Central memory CD8-positive, alpha-beta T cell (primary cell): ENCODE measurements at regions not wholly inside any gene's neighbourhood (a gene's known extent, or its start where the extent isn't known, plus 50 kb on each side); places are given as distances from the start of the nearest gene placed in this dataset.
A peak's percentile ranks its signal among the peaks of the same experiment; 100 is the strongest.
"Not testable (repeated sequence)": the region's sequence is repeated elsewhere in the genome, so short reads cannot be mapped to it uniquely, and the experiment has no call there.

ENCODE experiments used
- ATAC-seq: fragments of 150-1000 bp; cut with Tn5 transposase; replicated peaks from 2 replicates; pipeline ENCODE4 v1.10.0; 2022; ENCODE audit warnings: mild to moderate bottlenecking, moderate FRiP score, moderate number of reproducible peaks; ENCODE audit not compliant: poor library complexity, severe bottlenecking; ENCODE audit errors: extremely low read depth
- DNase-seq, 2 donors: peaks; one replicate each; pipeline ENCODE4 v3.0.0; 2021; ENCODE audit warnings: low spot score in 2 of 2
- H3K27ac Mint-ChIP-seq: one replicate; pipeline ENCODE4 v1.8.0; 2022; ENCODE audit warnings: low read depth, mild to moderate bottlenecking, moderate library complexity, mixed read lengths
- H3K27me3 Mint-ChIP-seq: one replicate; pipeline ENCODE4 v1.8.0; 2022; ENCODE audit warnings: mixed read lengths
- H3K36me3 Mint-ChIP-seq: one replicate; pipeline ENCODE4 v1.8.0; 2022; ENCODE audit warnings: mild to moderate bottlenecking, moderate library complexity, mixed read lengths; ENCODE audit not compliant: insufficient read depth
- H3K4me1 Mint-ChIP-seq: one replicate; pipeline ENCODE4 v1.8.0; 2022; ENCODE audit warnings: mixed read lengths
- H3K4me3 Mint-ChIP-seq: one replicate; pipeline ENCODE4 v1.8.0; 2022; ENCODE audit warnings: mild to moderate bottlenecking, moderate library complexity, mixed read lengths
- H3K9me3 Mint-ChIP-seq: one replicate; pipeline ENCODE4 v1.8.0; 2022; ENCODE audit warnings: mixed read lengths

DNA sequence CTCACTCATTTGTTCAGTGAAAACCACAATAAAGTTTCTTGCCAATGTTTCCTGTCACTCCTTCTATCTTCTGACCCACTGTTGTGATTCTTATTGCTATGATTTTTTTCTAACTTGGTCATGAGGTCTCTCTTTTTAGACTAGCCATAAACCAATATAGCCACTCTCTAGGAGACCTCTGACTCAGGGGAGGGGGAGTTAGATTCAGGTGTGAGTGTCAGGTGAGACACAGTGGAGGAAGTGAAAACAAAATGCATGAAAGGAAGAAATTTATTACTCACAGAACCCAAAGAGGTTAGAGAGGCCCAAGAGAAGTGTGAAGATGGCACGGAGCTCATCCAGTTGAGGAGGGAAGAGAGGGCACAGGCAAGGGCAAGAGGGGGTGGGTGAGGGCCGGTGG is 94.4 kb upstream of the PRSS3 start:
- DNase-seq, H3K4me3 Mint-ChIP-seq, ATAC-seq, H3K9me3 Mint-ChIP-seq, H3K36me3 Mint-ChIP-seq, H3K4me1 Mint-ChIP-seq, H3K27ac Mint-ChIP-seq: not testable (repeated sequence)
- peaks cover 70% of the 10 kb centered on the region for H3K27me3 Mint-ChIP-seq

DNA sequence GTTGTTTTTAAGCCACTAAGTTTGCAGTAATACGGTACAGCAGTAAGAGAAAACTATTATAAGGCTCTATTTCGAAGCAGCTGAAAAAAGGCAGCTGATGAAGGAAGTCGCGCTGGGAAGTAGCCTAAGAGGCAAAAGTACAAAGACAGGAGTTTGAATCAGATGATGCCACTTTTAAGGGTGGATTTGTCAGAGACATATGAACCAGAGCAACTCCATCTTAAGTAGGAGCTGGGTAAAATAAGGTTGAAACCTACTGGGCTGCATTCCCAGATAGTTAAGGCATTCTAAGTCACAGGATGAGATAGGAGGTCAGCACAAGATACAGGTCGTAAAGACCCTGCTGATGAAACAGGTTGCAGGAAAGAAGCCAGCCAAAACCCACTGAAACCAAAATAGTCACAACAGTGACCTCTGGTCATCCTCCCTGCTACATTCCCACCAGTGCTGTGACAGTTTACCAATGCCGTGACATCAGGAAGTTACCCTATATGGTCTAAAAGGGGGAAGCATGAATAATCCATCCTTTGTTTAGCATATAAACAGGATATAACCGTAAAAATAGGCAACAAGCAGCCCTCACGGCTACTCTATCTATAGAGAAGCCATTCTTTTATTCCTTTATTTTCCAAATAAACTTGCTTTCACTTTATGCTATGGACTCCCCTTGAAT is 91.8 kb upstream of the PRSS3 start:
- Mint-ChIP-seq H3K4me1 (no peaks in the 10 kb centered on the region), H3K36me3 (no peaks in the 10 kb centered on the region), H3K27me3 (peaks cover 62% of the 10 kb centered on the region), H3K27ac (no peak overlapping the region), H3K4me3 (no peak overlapping the region), H3K9me3 (no peaks in the 10 kb centered on the region)
- no peak for ATAC-seq
- no peak for DNase-seq

DNA sequence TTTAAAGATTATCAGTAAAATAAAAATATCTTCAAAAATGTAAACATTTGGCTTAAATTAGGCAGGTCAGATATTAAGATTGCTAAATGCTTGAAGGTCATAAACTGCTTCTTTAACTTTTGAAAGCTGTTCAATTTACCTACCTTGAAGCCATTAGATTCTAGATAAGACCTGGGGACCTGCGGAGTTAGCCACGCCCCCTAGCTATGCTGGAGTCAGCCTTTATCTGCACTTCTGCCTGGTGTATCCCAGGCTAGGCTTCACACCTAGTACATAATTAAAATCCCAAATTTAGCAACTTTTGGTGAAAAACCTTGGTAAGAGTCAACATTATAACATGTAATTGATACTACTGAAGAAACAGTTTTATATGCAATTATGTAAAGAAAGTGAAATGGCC is 89.9 kb upstream of the PRSS3 start:
- ATAC-seq, H3K4me1 Mint-ChIP-seq, H3K27ac Mint-ChIP-seq, H3K36me3 Mint-ChIP-seq, H3K9me3 Mint-ChIP-seq, DNase-seq, H3K4me3 Mint-ChIP-seq: not testable (repeated sequence)
- H3K27me3 Mint-ChIP-seq: peaks cover 63% of the 10 kb centered on the region

DNA sequence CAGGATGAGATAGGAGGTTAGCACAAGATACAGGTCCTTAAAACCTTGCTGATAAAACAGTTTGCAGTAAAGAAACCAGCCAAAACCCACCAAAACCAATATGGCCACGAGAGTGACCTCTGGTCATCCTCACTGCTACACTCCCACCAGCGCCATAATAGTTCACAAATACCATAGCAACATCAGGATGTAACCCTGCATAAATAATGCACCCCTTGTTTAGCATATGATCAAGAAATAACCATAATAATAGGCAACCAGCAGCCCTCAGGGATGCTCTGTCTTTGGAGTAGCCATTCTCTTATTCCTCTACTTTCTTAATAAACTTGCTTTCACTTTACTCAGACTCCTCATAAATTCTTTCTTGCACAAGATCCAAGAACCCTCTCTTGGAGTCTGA is 86.9 kb upstream of the PRSS3 start:
- Mint-ChIP-seq H3K4me3 (no peak overlapping the region), H3K27me3 (peaks cover 86% of the 10 kb centered on the region), H3K36me3 (no peaks in the 10 kb centered on the region)

DNA sequence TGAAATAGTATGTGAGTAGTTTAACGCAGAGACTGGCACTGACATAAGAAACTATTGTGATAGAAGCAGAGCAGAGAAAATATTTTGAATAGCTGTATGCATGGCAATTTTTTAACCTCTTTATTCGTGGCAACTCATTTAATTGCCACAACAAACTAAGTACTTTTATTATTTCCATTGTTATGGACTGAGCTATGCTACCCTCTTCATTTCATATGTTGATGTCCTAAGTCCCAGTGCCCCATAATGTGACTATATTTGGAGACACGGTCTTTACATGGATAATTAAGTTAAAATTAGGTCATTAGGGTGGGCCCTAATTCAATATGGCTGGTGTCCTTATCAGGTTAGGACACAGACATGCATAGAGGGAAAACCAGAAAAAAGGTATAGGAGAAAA is 86.1 kb upstream of the PRSS3 start:
- no peak for DNase-seq
- Mint-ChIP-seq H3K27me3 (peaks cover 77% of the 10 kb centered on the region), H3K9me3 (no peaks in the 10 kb centered on the region), H3K4me3 (no peak overlapping the region), H3K36me3 (no peaks in the 10 kb centered on the region), H3K27ac (no peak overlapping the region), H3K4me1 (no peaks in the 10 kb centered on the region)
- ATAC-seq: no peak

More for the DNA sequence above, 86.9 kb upstream of the PRSS3 start:
- no peak for DNase-seq
- Mint-ChIP-seq H3K4me1 (no peaks in the 10 kb centered on the region), H3K9me3 (no peaks in the 10 kb centered on the region), H3K27ac (no peak overlapping the region)
- ATAC-seq: no peak

DNA sequence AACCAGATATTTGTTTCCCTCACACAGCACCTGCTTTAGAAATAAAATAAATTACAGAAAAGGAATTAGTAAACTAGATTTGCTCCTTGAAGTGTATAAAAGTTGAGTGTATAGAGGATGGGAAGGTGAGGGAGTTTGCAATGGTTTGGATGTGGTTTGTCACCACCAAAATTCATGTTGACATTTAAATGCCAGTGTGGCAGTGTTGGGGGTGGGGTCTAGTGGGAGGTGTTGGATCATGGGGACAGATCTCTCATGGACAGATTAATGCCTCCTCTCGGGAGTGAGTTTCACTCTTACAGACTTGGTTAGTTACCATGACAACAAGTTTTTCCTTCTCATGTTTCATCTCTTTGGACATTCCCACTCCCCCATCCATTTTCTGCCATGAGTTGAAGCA is 83.9 kb upstream of the PRSS3 start:
- H3K4me3 Mint-ChIP-seq, H3K4me1 Mint-ChIP-seq, H3K9me3 Mint-ChIP-seq, DNase-seq, H3K27ac Mint-ChIP-seq, ATAC-seq, H3K36me3 Mint-ChIP-seq: not testable (repeated sequence)
- H3K27me3 Mint-ChIP-seq: peaks cover 57% of the 10 kb centered on the region

DNA sequence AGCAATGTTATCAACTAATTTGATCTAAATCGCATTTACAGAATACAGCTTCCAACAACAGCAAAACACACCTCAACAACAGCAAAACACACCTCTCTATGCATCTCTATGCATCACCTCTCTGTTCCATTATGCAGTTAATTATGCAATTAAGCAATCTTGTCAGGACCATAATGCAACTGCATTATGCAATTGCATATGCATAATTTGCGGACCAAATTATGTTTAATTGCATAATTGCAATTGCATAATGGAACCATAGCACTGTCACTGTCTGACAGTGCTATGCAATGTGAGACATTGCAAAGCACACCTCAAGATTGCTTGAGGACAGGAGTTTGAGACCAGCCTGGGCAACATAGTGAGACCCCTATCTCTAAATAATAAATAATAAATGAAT is 80.4 kb upstream of the PRSS3 start:
- Mint-ChIP-seq H3K9me3 (no peaks in the 10 kb centered on the region), H3K27me3 (peaks cover 38% of the 10 kb centered on the region), H3K27ac (no peak overlapping the region), H3K4me3 (no peak overlapping the region), H3K4me1 (no peaks in the 10 kb centered on the region), H3K36me3 (no peaks in the 10 kb centered on the region)
- no peak for DNase-seq
- no peak for ATAC-seq

DNA sequence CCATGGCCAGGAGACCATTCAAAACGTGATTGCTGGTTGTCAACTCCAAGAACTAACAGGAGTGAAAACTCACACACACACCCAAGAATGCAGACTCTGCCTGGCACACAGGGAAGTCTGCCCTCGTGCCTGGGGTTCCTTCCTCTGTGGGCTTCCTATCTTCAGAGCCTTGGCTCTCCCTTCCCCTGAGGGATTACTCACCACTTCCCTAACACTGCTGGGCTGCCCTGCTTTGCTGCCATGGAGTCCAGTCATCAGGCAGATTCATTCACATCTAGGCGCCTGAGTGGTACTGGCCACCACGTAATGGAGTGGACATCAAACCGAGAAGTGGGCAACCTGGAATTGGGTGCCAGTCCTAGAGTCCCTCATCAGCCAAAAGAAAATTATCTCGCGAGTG is 76.4 kb upstream of the PRSS3 start:
- Mint-ChIP-seq H3K4me1 (peaks cover 6% of the 10 kb centered on the region), H3K27ac (no peak overlapping the region), H3K36me3 (no peaks in the 10 kb centered on the region), H3K4me3 (no peak overlapping the region), H3K27me3 (peaks cover 17% of the 10 kb centered on the region), H3K9me3 (no peaks in the 10 kb centered on the region)
- ATAC-seq (no peak), DNase-seq (no peak)

DNA sequence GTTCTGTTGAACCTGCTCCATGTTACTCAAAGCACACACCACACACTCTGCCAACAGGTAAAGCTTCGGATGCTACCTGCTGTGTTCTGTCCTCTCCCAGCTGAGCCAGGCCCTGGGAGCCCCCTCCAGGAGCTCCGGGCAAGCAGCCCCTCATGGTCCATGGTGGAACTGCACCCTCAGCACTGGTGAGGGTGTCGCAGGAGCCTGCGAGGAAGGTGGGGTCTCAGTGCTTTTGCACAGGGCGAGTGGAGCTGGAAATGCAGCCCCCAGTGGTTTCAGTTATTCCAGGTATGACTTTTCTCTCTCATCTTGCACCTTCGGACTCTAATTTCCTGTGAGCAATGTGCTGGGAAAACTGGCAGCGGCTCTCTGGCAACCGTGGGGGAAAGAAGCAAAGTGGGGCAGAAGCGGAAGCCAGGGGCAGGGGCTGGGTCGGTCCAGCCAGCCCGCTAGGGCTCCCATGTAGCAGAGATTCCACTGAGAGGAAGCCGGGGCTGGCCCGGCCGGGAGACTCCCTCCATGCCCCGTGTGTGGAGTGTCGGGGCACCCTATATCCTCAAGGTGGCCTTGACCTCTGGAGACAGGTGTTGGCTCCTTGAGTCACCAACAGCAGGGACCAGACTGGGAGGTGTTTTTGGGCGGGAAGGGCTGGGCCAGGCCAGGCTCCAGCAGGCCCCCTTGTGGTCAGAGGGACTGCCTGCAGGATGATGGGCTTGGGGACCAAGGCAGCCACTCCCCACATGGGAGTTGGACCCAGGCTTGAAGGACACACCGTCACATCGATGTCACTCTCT is 75.6 kb upstream of the PRSS3 start:
- H3K27me3 Mint-ChIP-seq: peaks cover 25% of the 10 kb centered on the region
- no peak overlapping the region for H3K4me3 Mint-ChIP-seq

DNA sequence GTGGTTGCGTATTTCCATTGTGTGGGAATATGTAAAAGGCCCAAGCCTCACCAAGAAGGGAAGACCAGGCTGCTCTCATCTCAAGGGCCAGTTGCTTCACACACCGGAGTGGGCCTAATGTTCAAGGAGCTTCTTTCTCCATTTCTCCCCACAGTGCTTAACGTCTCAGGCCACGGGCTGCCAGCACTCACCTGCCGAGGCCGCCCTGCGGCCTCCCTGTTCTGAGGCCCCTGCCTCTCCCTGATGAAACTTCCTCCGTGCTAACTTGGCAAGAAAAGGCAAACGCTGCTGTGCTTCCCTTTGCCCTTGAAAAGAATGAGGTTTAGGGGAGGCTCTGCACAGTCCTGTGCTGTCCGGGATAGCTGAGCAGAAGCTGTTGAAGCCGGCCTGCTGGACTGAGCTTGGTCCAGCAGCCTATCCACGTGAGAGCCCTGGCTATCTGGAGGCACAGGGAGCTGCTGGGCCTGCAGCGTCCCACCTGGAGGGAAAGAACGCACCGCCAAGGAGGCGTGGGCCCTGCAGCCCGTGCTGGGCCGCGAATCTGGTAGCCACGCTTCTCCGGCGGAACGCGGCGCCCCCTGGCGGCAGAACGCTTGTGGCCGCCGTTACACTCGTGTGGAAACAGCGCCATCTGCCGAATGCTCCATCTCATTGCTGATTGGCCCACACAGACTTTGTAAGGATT is 73.5 kb upstream of the PRSS3 start:
- peaks cover 6% of the 10 kb centered on the region for H3K4me1 Mint-ChIP-seq
- no peaks in the 10 kb centered on the region for H3K36me3 Mint-ChIP-seq
- DNase-seq (peak; percentile 79 to 92), ATAC-seq (peak; percentile 61)
- no peak overlapping the region for H3K4me3 Mint-ChIP-seq
- no peak overlapping the region for H3K27ac Mint-ChIP-seq
- peaks cover 6% of the 10 kb centered on the region for H3K9me3 Mint-ChIP-seq
- peaks cover 34% of the 10 kb centered on the region for H3K27me3 Mint-ChIP-seq

More for the DNA sequence above, 75.6 kb upstream of the PRSS3 start:
- no peak for DNase-seq
- H3K36me3 Mint-ChIP-seq: no peaks in the 10 kb centered on the region
- peak; percentile 55 for ATAC-seq
- peaks cover 6% of the 10 kb centered on the region for H3K4me1 Mint-ChIP-seq
- no peak overlapping the region for H3K27ac Mint-ChIP-seq
- peaks cover 5% of the 10 kb centered on the region for H3K9me3 Mint-ChIP-seq

DNA sequence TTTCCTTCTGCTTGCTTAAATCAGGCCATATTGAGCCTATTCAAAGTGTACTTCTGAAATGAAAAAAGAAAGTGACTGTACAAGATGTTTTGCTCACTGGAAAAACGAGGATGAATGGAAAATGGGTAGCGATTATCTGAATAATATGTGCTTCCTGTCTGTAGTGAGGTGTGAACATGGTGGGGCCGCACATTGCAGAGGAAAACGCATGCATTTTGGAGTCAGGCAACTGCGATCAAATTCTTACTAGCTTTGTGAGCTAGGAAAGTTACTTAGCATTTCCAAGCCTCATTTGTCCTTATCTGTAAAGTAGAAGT is 73.0 kb upstream of the PRSS3 start:
- Mint-ChIP-seq H3K4me3 (no peak overlapping the region), H3K27ac (no peak overlapping the region), H3K27me3 (peaks cover 39% of the 10 kb centered on the region)

DNA sequence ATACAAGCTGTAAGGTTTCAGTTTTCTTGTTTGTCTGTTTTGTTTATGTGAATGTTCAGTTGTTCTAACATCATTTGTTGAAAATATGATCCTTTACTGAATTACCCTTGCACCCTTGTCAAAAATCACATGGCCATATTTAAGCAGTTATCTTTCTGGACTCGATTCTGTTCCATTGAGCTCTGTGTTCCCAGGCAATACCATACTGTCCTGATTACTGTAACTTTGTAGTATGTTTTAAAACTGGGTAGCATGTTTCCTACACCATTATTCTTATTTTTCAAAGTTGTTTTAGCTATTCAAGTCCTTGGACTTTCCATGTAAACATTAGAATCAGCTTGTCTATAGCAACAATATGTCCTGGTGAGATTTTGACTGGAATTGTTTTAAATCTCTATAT is 66.7 kb upstream of the PRSS3 start:
- no peak for ATAC-seq

More for the DNA sequence above, 73.0 kb upstream of the PRSS3 start:
- Mint-ChIP-seq H3K9me3 (peaks cover 6% of the 10 kb centered on the region), H3K36me3 (no peaks in the 10 kb centered on the region), H3K4me1 (peaks cover 6% of the 10 kb centered on the region)
- DNase-seq: no peak
- ATAC-seq: no peak

DNA sequence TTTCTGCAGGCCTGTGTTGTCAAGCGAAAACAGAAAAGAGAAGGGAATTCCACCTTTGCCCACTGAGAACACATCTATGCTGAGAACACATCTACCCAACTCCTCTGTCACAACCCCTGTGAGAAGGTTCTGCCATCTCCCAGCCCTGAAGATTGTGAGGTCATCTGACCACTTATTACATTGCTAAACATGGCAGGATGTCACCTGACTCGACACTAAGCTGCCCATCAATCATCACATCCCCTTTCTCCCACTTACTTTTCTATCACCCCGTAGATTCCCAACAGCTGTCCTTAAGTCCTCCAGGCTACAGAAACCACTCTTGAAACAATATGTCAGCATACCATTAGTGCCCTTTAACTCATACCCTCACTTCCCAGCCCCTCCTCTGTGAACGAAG is 64.2 kb upstream of the PRSS3 start:
- H3K36me3 Mint-ChIP-seq: peaks cover 2% of the 10 kb centered on the region
- peaks cover 75% of the 10 kb centered on the region for H3K27me3 Mint-ChIP-seq
- DNase-seq: no peak
- H3K27ac Mint-ChIP-seq: no peak overlapping the region
- no peaks in the 10 kb centered on the region for H3K9me3 Mint-ChIP-seq
- no peaks in the 10 kb centered on the region for H3K4me1 Mint-ChIP-seq
- ATAC-seq: no peak
- no peak overlapping the region for H3K4me3 Mint-ChIP-seq

More for the DNA sequence above, 66.7 kb upstream of the PRSS3 start:
- H3K4me1 Mint-ChIP-seq: no peaks in the 10 kb centered on the region
- H3K27ac Mint-ChIP-seq: no peak overlapping the region
- no peak overlapping the region for H3K4me3 Mint-ChIP-seq
- H3K27me3 Mint-ChIP-seq: peaks cover 66% of the 10 kb centered on the region
- no peak for DNase-seq
- H3K9me3 Mint-ChIP-seq: peaks cover 6% of the 10 kb centered on the region
- peaks cover 2% of the 10 kb centered on the region for H3K36me3 Mint-ChIP-seq
